PC-9 (cell line): ENCODE measurements at regions not wholly inside any gene's neighbourhood (a gene's known extent, or its start where the extent isn't known, plus 50 kb on each side); places are given as distances from the start of the nearest gene placed in this dataset.

Experiments used
- BruUV-seq: library from RNA; stranded (reverse); fragments of 400-500 nt; replicated peaks from 2 replicates; lab custom pipeline; 2021; lab: Mats Ljungman, UMichigan
- CTCF ChIA-PET: fragments of 300-600 bp; sonication (Branson Sonifier 250); formaldehyde crosslinking; loops from one replicate; lab custom pipeline; 2022; ENCODE audit warnings: antibody characterized with exemption; lab: Charles Lee
- POLR2A ChIA-PET: fragments of 300-600 bp; sonication (Branson Sonifier 250); formaldehyde crosslinking; loops from one replicate; lab custom pipeline; 2022; ENCODE audit warnings: antibody characterized with exemption; ENCODE audit not compliant: unreplicated experiment; lab: Charles Lee
- DNase-seq, 2 experiments: peaks; one replicate each; pipeline versions ENCODE4 v3.0.0 to v3.0.0-alpha.2; 2015 to 2022; ENCODE audit warnings: mixed read lengths in 1 of 2
- H2AFZ ChIP-seq: fragments of 200-600 bp; sonication (generic); 2 replicates; pipeline ENCODE4 v1.8.1; 2017; ENCODE audit warnings: antibody characterized with exemption
- H3F3A ChIP-seq: fragments of 200-600 bp; sonication (generic); 2 replicates; pipeline ENCODE4 v1.8.1; 2017; ENCODE audit warnings: antibody characterized with exemption, mild to moderate bottlenecking, low read depth; ENCODE audit not compliant: insufficient read depth
- H3K27ac ChIP-seq: fragments of 200-600 bp; sonication (generic); 2 replicates; pipeline ENCODE4 v1.6.1; 2016; ENCODE audit warnings: mixed run types
- H3K27me3 ChIP-seq: fragments of 200-600 bp; sonication (generic); 2 replicates; pipeline ENCODE4 v1.6.1; 2016; ENCODE audit warnings: low read depth, mixed run types; ENCODE audit not compliant: insufficient read depth
- H3K36me3 ChIP-seq: fragments of 200-600 bp; sonication (generic); 2 replicates; pipeline ENCODE4 v1.6.1; 2016; ENCODE audit warnings: low read depth, mixed run types
- H3K4me1 ChIP-seq: fragments of 200-600 bp; sonication (generic); replicated peaks from 2 replicates; pipeline ENCODE4 v1.6.1; 2016; ENCODE audit warnings: mixed run types; ENCODE audit not compliant: insufficient read depth
- H3K4me2 ChIP-seq: fragments of 200-600 bp; sonication (generic); 2 replicates; pipeline ENCODE4 v1.6.1; 2017; ENCODE audit warnings: mixed run types
- H3K4me3 ChIP-seq: fragments of 200-600 bp; sonication (generic); 2 replicates; pipeline ENCODE4 v1.6.1; 2016; ENCODE audit warnings: mixed run types
- H3K79me2 ChIP-seq: fragments of 200-600 bp; sonication (generic); 2 replicates; pipeline ENCODE4 v1.6.1; 2017; ENCODE audit warnings: low read depth, mixed run types
- H3K9me2 ChIP-seq: fragments of 200-600 bp; sonication (generic); 2 replicates; pipeline ENCODE4 v1.8.1; 2017; ENCODE audit warnings: mild to moderate bottlenecking; ENCODE audit not compliant: insufficient read depth
- H3K9me3 ChIP-seq: fragments of 200-600 bp; sonication (generic); 2 replicates; pipeline ENCODE4 v1.8.1; 2016; ENCODE audit warnings: low read depth; ENCODE audit not compliant: insufficient read depth
- H4K20me1 ChIP-seq: fragments of 200-600 bp; sonication (generic); 2 replicates; pipeline ENCODE4 v1.8.1; 2017; ENCODE audit not compliant: insufficient read depth
- EZH2 ChIP-seq: fragments of 200-600 bp; sonication (generic); IDR thresholded peaks from 2 replicates; pipeline ENCODE4 v1.8.0; 2017; ENCODE audit warnings: antibody characterized with exemption, low read depth
- intact Hi-C: fragments of 100-400 bp; cut with micrococcal nuclease; formaldehyde crosslinking; loops from one replicate; pipeline ENCODE4 v1.10.0; 2022; ENCODE audit not compliant: unreplicated experiment
- TF ChIP-seq, protein P1 (sequence below): fragments of 200-600 bp; sonication (generic); conservative IDR thresholded peaks from 2 replicates; pipeline ENCODE4 v1.6.1; 2017; ENCODE audit warnings: mixed run types, antibody characterized with exemption, mild to moderate bottlenecking, moderate library complexity

DNA sequence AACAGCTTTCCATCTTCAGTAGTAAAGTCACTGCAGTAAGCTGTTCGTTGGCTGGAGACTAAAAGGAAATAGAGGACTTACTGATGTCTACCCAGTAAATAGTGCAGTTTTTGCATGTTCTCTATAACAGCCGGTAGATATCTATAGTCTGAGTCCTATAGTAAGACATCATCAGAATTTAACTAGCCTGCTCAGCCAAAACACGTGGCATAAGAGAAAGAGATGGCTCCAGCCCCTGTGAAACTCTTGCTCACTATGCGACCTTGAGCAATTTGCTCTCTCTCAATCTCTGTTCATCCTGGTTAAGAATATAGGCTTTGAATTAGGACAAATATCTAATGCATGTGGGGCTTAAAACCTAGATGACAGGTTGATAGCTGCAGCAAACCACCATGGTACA lies 201.6 kb upstream of the PAPPA start:
- Histone ChIP-seq H3K9me2 (0 out of 2 replicates have a peak, but pooled peaks cover 3% of the 10 kb centered on the region), H4K20me1 (no peaks in the 10 kb centered on the region), H3K79me2 (no peaks in the 10 kb centered on the region), H3K4me1 (peaks cover 18% of the 10 kb centered on the region), H3K27me3 (no peaks in the 10 kb centered on the region), H3K27ac (no peak overlapping the region), H3K36me3 (no peaks in the 10 kb centered on the region), H2AFZ (0 out of 2 replicates have a peak overlapping the region, but pooled peaks have one; percentile 63), H3K4me3 (no peak overlapping the region), H3K9me3 (peaks cover 5% of the 10 kb centered on the region; the same call in 1 of the 2 replicates), H3K4me2 (no peak overlapping the region), H3F3A (peaks cover 12% of the 10 kb centered on the region; the same call in 1 of the 2 replicates)
- DNase-seq, result no peak
- intact Hi-C loops, result loop anchor here (10.0 kb wide), 1 partner anchor 53 kb away; no protein-coding TSS in a partner anchor
- BruUV-seq, result no TSS peak
- ChIA-PET POLR2A (no interaction called here), CTCF (no interaction called here)
- TF ChIP-seq EZH2, result no peak
- TF ChIP-seq, protein P1, sequence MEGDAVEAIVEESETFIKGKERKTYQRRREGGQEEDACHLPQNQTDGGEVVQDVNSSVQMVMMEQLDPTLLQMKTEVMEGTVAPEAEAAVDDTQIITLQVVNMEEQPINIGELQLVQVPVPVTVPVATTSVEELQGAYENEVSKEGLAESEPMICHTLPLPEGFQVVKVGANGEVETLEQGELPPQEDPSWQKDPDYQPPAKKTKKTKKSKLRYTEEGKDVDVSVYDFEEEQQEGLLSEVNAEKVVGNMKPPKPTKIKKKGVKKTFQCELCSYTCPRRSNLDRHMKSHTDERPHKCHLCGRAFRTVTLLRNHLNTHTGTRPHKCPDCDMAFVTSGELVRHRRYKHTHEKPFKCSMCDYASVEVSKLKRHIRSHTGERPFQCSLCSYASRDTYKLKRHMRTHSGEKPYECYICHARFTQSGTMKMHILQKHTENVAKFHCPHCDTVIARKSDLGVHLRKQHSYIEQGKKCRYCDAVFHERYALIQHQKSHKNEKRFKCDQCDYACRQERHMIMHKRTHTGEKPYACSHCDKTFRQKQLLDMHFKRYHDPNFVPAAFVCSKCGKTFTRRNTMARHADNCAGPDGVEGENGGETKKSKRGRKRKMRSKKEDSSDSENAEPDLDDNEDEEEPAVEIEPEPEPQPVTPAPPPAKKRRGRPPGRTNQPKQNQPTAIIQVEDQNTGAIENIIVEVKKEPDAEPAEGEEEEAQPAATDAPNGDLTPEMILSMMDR, result no peak

DNA sequence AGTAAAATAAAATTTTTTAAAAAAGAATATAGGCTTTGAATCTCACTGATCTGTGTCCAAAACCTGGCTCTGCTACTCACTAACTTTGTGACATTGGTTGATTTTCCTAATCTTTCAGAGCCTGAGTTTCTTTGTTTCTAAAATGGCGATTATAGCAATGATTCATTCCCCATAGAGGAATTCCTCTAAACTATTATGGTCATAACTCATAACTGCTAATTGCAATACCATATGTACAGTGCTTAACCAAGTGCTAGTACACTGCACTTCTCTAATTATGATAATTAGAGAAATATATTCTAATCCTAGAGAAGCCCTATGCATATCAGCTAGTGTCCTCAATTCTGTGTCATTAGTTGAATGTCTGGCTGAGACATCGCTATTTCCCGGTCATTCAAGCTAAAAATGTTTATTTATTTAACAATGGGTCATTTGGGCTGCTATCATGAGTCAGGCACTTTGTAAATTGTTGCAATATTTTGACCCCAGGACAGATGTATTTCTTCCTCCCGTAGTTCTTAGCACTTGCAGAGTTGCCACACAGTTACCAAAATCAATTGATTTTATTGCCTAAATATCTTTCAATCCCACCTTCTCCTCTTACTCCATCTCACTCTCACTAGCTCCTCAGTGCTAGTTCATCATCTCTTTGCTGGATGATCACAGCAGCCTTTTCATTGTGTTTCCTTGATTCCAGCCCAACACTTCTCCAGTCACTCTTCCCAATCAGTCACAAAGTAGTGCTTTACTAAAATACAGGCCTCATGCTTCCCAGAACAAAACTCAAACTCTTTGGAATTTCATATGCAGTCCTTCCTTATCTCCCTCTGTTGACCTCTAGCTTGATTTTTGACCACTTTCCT lies 200.9 kb upstream of the PAPPA start:
- ChIA-PET POLR2A (no interaction called here), CTCF (no interaction called here)
- H4K20me1 ChIP-seq, result no peaks in the 10 kb centered on the region
- no peaks in the 10 kb centered on the region for H3K27me3 ChIP-seq
- peaks cover 12% of the 10 kb centered on the region; the same call in 1 of the 2 replicates for H3F3A ChIP-seq
- no TSS peak for BruUV-seq
- TF ChIP-seq, protein P1, result no peak
- TF ChIP-seq EZH2, result no peak
- H3K9me2 ChIP-seq, result 0 out of 2 replicates have a peak, but pooled peaks cover 3% of the 10 kb centered on the region
- no peaks in the 10 kb centered on the region for H3K79me2 ChIP-seq
- no peaks in the 10 kb centered on the region for H3K36me3 ChIP-seq
- DNase-seq, result peak in 1 of 2 experiments; percentile 65
- intact Hi-C loops, result loop anchor here (10.0 kb wide), 1 partner anchor 52 kb away; no protein-coding TSS in a partner anchor
- peaks cover 5% of the 10 kb centered on the region; the same call in 1 of the 2 replicates for H3K9me3 ChIP-seq
- H3K4me2 ChIP-seq, result peak overlapping the region; percentile 42
- H3K4me3 ChIP-seq, result no peak overlapping the region
- peaks cover 18% of the 10 kb centered on the region for H3K4me1 ChIP-seq
- peak overlapping the region; percentile 36 for H3K27ac ChIP-seq
- peak overlapping the region; percentile 19 for H2AFZ ChIP-seq

DNA sequence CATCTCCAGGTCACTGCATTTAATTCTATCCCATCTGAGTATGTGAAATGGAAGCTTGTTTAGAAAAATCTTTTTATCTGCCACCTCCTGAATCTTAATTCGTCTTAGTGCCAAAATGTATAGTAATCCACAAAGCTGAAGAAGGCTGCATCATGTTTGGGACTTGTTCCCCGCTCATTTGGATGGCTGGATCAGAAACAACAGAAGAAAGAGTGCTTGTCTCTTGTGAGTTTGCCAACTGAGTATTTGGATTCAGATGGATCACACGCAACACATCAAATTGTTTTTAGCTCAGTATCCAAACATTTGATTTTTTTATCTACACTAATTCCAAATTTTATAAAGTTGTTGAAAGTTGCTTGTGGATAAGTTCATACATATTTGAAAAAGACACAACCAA lies 197.2 kb upstream of the PAPPA start:
- Histone ChIP-seq H2AFZ (no peak overlapping the region), H3K27me3 (no peaks in the 10 kb centered on the region), H3K4me3 (no peak overlapping the region), H3K4me1 (peaks cover 18% of the 10 kb centered on the region), H4K20me1 (no peaks in the 10 kb centered on the region), H3K4me2 (no peak overlapping the region), H3K27ac (no peak overlapping the region), H3K9me3 (peaks cover 2% of the 10 kb centered on the region; the same call in 1 of the 2 replicates), H3F3A (peaks cover 12% of the 10 kb centered on the region; the same call in 1 of the 2 replicates), H3K9me2 (0 out of 2 replicates have a peak, but pooled peaks cover 3% of the 10 kb centered on the region), H3K36me3 (no peaks in the 10 kb centered on the region), H3K79me2 (no peaks in the 10 kb centered on the region)
- TF ChIP-seq, protein P1, result no peak
- TF ChIP-seq EZH2, result no peak
- intact Hi-C loops, result loop anchor here (10.0 kb wide), 1 partner anchor 48 kb away; no protein-coding TSS in a partner anchor
- ChIA-PET POLR2A (interaction anchor here (0.7 kb wide), 1 partner anchor 131 kb away, joined by 4 read pairs; no protein-coding TSS in a partner anchor), CTCF (no interaction called here)
- no peak for DNase-seq
- no TSS peak for BruUV-seq
